ENCODE measurements at regions not wholly inside any gene's neighbourhood (a gene's known extent, or its start where the extent isn't known, plus 50 kb on each side); places are given as distances from the start of the nearest gene placed in this dataset.

GRCh38 chr3:178255315-178255714 lies 280.9 kb upstream of the KCNMB2 start:
- DNase-seq, result no peak

- peak; percentile 9 for DNase-seq
These were observed 278.7 kb upstream of the KCNMB2 start for GRCh38 chr3:178257491-178257890.

GRCh38 chr3:178258121-178258520 lies 278.1 kb upstream of the KCNMB2 start:
- no peak for DNase-seq

GRCh38 chr3:178259703-178260102 lies 276.5 kb upstream of the KCNMB2 start:
- no peak for DNase-seq

GRCh38 chr3:178260887-178261565 lies 275.2 kb upstream of the KCNMB2 start:
- DNase-seq, result no peak

- no peak for DNase-seq
These were observed 272.9 kb upstream of the KCNMB2 start for GRCh38 chr3:178263236-178263916.

GRCh38 chr3:178267158-178267844 lies 268.9 kb upstream of the KCNMB2 start:
- DNase-seq, result no peak

- no peak for DNase-seq
These were observed 265.4 kb upstream of the KCNMB2 start for GRCh38 chr3:178270838-178271237.

- no peak for DNase-seq
These were observed 264.4 kb upstream of the KCNMB2 start for GRCh38 chr3:178271740-178272387.

- DNase-seq, result no peak
These were observed 263.4 kb upstream of the KCNMB2 start for GRCh38 chr3:178272841-178273240.

GRCh38 chr3:178274711-178275110 lies 261.5 kb upstream of the KCNMB2 start:
- no peak for DNase-seq

- DNase-seq, result peak; percentile 3
These were observed 260.9 kb upstream of the KCNMB2 start for GRCh38 chr3:178275311-178275710.

- DNase-seq, result no peak
These were observed 260.4 kb upstream of the KCNMB2 start for GRCh38 chr3:178275793-178276192.

GRCh38 chr3:178277605-178278004 lies 258.6 kb upstream of the KCNMB2 start:
- no peak for DNase-seq

GRCh38 chr3:178283561-178283960 lies 252.7 kb upstream of the KCNMB2 start:
- DNase-seq, result no peak

GRCh38 chr3:178284181-178284580 lies 252.1 kb upstream of the KCNMB2 start:
- DNase-seq, result no peak

- DNase-seq, result no peak
These were observed 248.2 kb upstream of the KCNMB2 start for GRCh38 chr3:178288074-178288473.

- DNase-seq, result no peak
These were observed 246.6 kb upstream of the KCNMB2 start for GRCh38 chr3:178289544-178290160.

- DNase-seq, result no peak
These were observed 244.5 kb upstream of the KCNMB2 start for GRCh38 chr3:178291574-178292370.

- DNase-seq, result no peak
These were observed 240.8 kb upstream of the KCNMB2 start for GRCh38 chr3:178295292-178295912.

GRCh38 chr3:178297199-178297598 lies 239.0 kb upstream of the KCNMB2 start:
- DNase-seq, result no peak

- DNase-seq, result no peak
These were observed 238.5 kb upstream of the KCNMB2 start for GRCh38 chr3:178297740-178298139.

Data from DMS53 (cell line).